ENCODE measurements at regions not wholly inside any gene's neighbourhood (a gene's known extent, or its start where the extent isn't known, plus 50 kb on each side); places are given as distances from the start of the nearest gene placed in this dataset.

DNA sequence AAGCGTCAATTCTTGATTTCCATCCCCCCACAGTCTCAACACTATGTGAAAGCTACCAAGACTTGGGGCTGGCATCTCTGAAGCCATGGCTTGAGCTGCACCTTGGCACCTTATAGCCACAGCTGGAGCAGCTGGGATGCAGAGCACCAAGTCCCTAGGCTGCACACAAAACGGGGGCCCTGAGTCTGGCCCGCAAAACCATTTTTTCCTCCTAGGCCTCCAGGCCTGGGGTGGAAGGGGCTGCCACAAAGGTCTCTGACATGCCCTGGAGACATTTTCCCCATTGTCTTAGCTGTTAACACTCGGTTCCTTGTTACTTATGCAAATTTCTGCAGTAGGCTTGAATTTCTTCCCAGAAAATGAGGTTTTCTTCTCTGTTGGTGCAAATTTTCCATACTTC is 89.8 kb upstream of the GNAI1 start:
- Histone ChIP-seq H3K27me3 (no peaks in the 10 kb centered on the region), H3K9me3 (no peaks in the 10 kb centered on the region), H3K4me1 (no peaks in the 10 kb centered on the region), H3K4me3 (no peak overlapping the region), H3K36me3 (no peaks in the 10 kb centered on the region), H3K27ac (no peak overlapping the region)
- DNase-seq (ENCODE audit: low spot score) = no peak
- TF ChIP-seq, protein P1, sequence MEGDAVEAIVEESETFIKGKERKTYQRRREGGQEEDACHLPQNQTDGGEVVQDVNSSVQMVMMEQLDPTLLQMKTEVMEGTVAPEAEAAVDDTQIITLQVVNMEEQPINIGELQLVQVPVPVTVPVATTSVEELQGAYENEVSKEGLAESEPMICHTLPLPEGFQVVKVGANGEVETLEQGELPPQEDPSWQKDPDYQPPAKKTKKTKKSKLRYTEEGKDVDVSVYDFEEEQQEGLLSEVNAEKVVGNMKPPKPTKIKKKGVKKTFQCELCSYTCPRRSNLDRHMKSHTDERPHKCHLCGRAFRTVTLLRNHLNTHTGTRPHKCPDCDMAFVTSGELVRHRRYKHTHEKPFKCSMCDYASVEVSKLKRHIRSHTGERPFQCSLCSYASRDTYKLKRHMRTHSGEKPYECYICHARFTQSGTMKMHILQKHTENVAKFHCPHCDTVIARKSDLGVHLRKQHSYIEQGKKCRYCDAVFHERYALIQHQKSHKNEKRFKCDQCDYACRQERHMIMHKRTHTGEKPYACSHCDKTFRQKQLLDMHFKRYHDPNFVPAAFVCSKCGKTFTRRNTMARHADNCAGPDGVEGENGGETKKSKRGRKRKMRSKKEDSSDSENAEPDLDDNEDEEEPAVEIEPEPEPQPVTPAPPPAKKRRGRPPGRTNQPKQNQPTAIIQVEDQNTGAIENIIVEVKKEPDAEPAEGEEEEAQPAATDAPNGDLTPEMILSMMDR (IDR thresholded peaks at IDR 0.05) = no peak

DNA sequence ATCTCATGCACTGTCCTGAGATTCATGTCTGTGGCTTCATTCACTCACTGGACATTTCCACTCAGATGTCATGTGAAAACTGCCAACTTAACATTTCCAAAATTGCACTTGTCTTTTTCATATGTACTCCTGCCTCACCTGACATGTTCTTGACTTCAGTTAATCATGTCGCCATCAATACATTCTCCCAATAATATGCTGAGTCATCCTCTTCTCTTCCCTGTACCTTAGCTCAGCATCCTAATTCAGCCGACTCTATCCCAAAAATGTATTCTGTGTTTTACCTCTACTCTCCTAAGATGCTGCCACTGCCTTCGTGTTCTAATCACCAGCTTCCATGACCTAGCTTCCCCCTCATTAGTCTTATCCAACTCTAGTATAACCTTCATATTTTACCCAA is 93.9 kb upstream of the GNAI1 start:
- Histone ChIP-seq H3K9me3 (no peaks in the 10 kb centered on the region), H3K4me3 (no peak overlapping the region), H3K27me3 (no peaks in the 10 kb centered on the region), H3K4me1 (no peaks in the 10 kb centered on the region), H3K27ac (no peak overlapping the region), H3K36me3 (no peaks in the 10 kb centered on the region)
- TF ChIP-seq, protein P1 (IDR thresholded peaks at IDR 0.05) = no peak
- no peak for DNase-seq (ENCODE audit: low spot score)

DNA sequence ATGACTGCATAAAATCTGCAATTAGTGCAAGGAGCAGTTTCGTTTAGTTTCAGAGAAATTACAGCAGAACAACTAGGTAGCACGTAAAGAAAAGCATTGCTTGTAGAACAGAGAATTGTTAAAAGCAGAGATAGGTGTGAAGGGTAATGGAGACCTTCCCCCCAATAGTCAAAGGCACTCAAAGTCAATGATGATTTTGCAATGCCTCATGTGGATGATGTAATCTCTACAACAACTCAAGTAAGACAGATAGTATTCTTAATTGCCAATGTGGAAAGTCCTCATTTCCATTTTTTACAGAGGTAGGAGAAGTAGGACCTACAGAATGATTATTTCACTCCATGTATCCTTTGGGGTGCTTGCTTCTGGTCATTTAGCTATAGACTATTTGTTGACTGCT is 94.3 kb upstream of the GNAI1 start:
- no peak overlapping the region for H3K4me3 ChIP-seq
- H3K27ac ChIP-seq = no peak overlapping the region
- TF ChIP-seq, protein P1 (IDR thresholded peaks at IDR 0.05) = no peak
- no peaks in the 10 kb centered on the region for H3K4me1 ChIP-seq
- no peaks in the 10 kb centered on the region for H3K27me3 ChIP-seq
- no peak for DNase-seq (ENCODE audit: low spot score)
- H3K36me3 ChIP-seq = no peaks in the 10 kb centered on the region
- H3K9me3 ChIP-seq = no peaks in the 10 kb centered on the region

DNA sequence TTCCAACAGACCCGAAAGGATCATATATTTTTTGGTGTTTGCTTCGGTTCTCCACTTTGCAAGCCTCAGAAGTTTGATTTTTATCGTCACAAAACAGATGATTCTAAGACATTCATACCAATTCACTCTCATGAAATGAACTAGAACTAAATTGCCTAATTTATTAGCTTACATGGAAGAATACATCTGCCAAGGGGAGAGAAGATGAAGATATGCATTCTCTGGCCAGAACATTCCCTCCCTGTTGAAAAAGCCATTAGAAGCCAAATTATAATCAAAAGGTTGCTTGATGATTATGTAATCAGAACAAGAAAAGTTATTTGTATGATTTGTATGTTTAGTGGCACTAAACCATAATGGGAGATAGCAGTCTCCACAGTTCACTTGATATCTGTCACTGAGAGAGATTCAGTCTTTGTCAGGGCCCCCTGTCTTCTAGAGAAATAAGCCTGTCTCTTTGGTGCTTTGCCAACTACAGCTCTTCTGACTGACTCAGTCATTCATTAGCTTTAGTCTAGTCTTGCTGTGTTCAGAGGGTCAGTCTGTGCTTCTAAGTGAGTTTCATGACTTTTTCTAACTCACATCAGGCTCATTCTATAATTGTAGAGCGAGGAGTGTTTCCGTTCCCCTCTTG is 95.3 kb upstream of the GNAI1 start:
- H3K9me3 ChIP-seq = no peaks in the 10 kb centered on the region
- H3K4me3 ChIP-seq = no peak overlapping the region
- TF ChIP-seq, protein P1 (IDR thresholded peaks at IDR 0.05) = no peak
- no peaks in the 10 kb centered on the region for H3K4me1 ChIP-seq
- H3K27ac ChIP-seq = no peak overlapping the region
- no peaks in the 10 kb centered on the region for H3K27me3 ChIP-seq
- no peaks in the 10 kb centered on the region for H3K36me3 ChIP-seq
- DNase-seq (ENCODE audit: low spot score) = no peak

DNA sequence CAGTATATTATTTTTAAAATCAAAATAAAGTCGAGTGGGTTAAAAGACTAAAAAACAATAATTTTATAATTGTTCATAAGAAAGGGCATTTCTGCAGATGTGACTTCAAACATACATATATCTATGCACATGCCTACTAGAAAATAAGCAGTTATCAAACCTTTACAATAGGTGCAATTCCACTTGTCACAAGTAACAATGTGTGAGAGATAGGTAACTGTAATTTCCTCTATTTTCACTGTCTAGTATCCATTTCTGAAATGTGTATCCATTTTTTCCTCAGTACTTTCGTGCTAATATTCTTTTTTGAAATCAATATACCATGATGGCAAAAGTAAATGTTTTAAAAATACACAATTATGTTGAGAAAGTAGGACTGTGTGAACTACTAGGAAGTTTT is 96.9 kb upstream of the GNAI1 start:
- TF ChIP-seq, protein P1 (IDR thresholded peaks at IDR 0.05) = no peak
- DNase-seq (ENCODE audit: low spot score) = no peak
- no peaks in the 10 kb centered on the region for H3K4me1 ChIP-seq
- H3K36me3 ChIP-seq = no peaks in the 10 kb centered on the region
- no peak overlapping the region for H3K27ac ChIP-seq
- H3K27me3 ChIP-seq = no peaks in the 10 kb centered on the region
- H3K4me3 ChIP-seq = no peak overlapping the region
- no peaks in the 10 kb centered on the region for H3K9me3 ChIP-seq

DNA sequence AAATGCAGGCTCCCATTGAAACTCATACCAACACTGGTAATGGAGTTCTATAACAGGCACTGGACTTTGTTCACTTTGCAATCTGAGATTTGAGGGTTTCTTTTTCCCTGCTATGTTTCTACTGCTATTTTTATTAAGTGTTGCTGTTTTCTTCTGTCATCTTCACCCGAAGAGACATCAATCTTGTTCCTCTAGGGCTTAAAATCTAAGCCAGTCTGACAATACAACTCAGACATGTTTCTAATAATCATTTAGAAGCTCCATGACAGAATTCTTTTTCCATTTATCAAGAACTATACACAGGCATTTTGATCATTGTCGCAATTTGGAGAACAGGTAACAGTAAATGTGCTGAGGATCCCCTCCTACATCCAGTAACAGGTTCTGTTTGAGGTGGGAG is 98.5 kb upstream of the GNAI1 start:
- no peak for DNase-seq (ENCODE audit: low spot score)
- TF ChIP-seq, protein P1 (IDR thresholded peaks at IDR 0.05) = no peak

More for the DNA sequence above, 98.5 kb upstream of the GNAI1 start:
- H3K9me3 ChIP-seq = no peaks in the 10 kb centered on the region
- H3K27ac ChIP-seq = no peak overlapping the region
- H3K27me3 ChIP-seq = no peaks in the 10 kb centered on the region
- no peaks in the 10 kb centered on the region for H3K4me1 ChIP-seq
- no peak overlapping the region for H3K4me3 ChIP-seq
- no peaks in the 10 kb centered on the region for H3K36me3 ChIP-seq
